Activated gamma-delta T cell treated with Interleukin-2 at 50 U/mL for 16 hours (primary cell): ENCODE measurements at regions not wholly inside any gene's neighbourhood (a gene's known extent, or its start where the extent isn't known, plus 50 kb on each side); places are given as distances from the start of the nearest gene placed in this dataset.

Experiments used
- DNase-seq: peaks from one replicate; pipeline ENCODE4 v3.0.0-alpha.2; 2020

DNA sequence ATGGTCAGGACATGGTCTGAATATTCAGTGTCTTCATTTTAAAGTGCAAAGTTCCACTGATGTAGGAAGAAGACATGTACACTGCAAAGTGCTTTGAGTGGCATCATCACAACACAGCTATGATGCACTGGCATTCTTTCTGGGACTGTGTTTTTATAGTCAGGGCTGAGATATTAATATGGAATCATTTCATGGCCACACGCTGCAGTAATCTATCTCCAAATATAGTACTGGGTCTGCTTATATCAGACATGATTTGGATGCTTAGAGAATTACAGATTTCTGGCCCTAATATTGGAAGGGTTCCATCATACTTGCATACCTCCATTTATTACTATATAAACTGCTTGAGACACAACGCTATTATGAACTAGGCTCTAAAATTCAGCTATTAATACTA is 1170.9 kb downstream of the NLGN4X start:
- no peak for DNase-seq

GRCh38 chrX:5054852-5055251 is 1173.8 kb downstream of the NLGN4X start:
- no peak for DNase-seq

GRCh38 chrX:5051831-5052491 is 1176.7 kb downstream of the NLGN4X start:
- no peak for DNase-seq

- no peak for DNase-seq
Observed at GRCh38 chrX:5042563-5042962, 1186.1 kb downstream of the NLGN4X start.

DNA sequence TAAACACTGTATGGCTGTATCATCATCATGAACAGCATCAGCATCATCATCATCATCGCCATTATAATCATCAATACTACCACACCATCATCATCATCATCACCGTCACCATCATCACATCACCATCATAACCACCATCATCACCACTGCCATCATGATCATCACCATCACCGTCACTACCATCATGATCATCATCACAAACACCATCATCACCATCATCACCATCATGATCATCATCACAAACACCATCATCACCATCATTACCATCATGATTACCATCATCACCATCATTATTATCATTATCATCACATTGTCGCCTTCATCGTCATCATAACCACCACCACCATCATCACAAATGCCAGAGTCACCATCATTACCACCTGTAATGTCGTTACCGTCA is 1196.9 kb downstream of the NLGN4X start:
- DNase-seq: no peak

DNA sequence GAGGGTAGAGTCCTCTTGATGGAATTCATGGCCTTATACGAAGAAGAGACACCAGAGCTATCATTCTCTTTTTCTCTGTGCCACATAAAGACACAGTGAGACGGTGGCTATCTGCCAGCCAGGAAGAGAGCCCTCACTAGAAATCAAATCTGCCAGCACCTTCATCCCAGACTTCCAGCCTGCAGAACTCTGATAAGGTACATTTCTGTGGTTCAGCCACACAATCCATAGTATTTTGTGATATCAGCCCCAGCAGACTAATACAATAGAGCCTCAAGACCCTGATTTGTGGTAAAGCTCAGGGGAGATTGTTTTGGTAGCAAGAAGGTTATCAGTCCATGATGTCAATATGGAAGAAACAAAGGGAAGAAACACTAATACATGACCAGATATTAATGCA is 1213.2 kb downstream of the NLGN4X start:
- no peak for DNase-seq

DNA sequence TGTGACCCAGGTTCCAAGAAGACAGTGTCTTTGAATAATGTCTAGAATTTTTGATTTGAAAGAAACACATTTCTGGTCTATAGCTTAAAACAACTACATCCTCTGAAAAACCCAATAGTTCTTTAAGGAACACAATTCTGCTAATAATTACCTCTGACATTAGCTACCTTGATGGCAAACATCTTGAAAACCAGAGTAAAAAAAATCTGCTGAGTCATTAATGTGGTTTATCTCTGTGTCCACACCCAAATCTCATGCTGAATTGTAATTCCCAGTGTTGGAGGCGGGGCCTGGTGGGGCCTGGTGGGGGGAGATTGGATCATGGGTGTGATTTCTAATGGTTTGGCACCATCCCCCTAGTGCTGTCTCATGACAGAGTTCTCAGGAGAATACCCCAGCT is 1233.8 kb downstream of the NLGN4X start:
- DNase-seq: no peak

GRCh38 chrX:4978613-4979012 is 1250.1 kb downstream of the NLGN4X start:
- DNase-seq: no peak

- no peak for DNase-seq
Observed at GRCh38 chrX:4971646-4972045, 1257.0 kb downstream of the NLGN4X start.

GRCh38 chrX:4964112-4964511 is 1250.7 kb upstream of the PRKX start:
- DNase-seq: no peak

- DNase-seq: no peak
Observed at GRCh38 chrX:4963432-4963831, 1250.0 kb upstream of the PRKX start.

DNA sequence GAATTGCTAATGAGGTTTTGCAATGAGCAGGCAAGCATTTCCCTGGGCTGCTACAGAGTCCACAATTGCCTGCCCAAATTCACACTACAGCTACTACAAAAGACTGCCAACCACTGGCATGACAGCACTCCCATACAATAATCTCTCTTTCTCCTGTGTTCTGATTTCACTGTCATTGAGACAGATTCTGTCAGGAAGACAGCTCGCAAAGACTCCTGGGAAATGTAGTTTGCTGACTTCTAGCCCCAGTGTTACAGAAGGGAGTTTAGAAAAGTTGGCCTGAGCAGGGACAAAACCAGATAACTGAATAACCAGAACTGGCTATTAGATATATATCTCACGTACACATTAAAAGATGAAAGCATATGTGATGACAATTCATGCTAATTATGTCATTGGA is 1231.3 kb upstream of the PRKX start:
- no peak for DNase-seq

DNA sequence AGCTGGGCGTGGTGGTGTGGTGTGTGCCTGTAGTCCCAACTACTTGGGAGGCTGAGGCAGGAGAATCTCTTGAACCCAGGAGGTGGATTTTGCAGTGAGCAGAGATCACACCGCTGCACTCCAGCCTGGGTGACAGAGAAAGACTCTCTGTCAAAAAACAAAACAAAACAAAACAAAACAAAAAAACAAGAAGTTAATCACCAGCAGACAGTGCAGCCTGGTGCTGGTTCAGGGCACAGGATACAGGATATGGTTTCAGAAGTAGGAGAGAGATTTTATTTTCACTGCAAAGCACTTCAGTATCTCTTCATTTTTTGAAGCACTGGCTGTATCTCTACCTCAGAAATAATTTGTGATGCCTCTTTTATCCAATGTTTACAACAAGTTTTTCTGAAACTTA is 1222.9 kb upstream of the PRKX start:
- no peak for DNase-seq

GRCh38 chrX:4935846-4936245 is 1222.4 kb upstream of the PRKX start:
- no peak for DNase-seq

DNA sequence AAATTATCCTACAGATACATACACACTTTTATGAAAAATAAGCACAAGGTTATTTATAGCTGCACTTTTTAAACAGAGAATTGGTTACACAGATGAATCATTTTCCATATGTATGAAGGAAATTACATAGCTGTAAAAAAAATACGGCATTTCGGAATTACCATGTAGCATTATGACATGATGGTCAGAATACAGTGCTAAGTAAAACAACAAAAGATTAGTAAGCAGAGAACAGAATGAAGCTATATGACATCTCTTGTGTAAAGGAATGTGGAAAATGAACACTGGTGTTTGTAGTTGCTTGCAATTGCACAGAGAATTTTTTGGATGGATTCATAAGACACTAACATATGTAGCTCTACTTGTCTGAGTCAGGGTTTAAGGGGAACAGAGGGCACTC is 1222.0 kb upstream of the PRKX start:
- no peak for DNase-seq

GRCh38 chrX:4932790-4933189 is 1219.3 kb upstream of the PRKX start:
- DNase-seq: no peak

- no peak for DNase-seq
Observed at GRCh38 chrX:4930426-4930825, 1217.0 kb upstream of the PRKX start.

DNA sequence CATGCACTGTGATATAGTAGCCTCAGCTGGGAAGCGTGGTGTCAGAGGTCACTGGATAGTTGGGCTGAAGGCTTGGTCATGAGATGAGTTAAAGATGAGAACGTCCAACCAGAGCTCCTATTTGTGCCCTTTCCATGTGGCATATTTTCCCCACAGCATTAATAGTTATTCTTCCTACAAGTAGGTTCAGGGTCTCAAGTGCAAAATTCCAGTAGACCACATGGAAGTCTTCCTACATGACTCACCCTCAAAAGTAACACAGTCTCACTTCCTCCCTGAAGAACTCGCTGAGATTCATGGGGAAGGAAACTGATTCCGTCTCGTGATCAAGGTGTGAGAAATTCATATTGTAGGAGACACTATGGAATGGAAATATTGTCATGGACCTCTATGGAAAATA is 1212.5 kb upstream of the PRKX start:
- DNase-seq: no peak

DNA sequence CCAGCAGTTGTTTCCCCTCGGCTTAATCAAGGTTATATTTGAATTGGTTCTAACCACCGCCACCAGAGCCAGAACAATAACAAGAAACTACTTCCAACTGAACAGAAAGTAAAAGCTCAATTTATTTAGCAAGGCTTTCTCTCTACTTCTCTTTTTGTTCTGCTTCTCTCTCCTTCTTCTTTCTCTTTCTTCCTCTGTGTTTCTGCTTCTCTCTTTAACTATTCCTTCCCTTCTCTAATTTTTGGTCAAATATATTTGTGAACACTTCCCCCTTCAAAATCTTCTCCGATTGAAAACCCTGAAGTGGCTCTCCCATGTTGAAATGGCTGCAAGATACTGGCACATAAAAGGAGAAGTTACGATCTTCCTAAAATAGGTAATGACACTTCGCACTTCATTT is 1195.9 kb upstream of the PRKX start:
- DNase-seq: no peak

DNA sequence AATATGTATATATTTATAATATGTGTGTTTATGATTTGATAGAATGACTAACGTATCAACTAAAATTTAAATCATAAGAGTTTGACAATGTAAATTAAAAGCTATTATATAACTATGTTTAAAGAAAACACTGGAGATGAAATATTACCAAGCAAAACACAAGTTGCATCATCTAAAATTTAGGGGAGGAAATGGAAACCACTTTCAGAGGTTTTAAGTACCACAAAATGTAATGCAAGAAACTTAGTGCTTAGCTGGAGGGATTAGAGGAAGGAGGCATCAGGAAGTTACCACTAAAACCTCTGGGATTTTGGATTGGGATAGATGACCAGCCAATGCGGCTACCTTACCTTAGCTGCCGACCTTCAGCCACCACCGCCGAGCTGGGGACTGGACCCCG is 1192.1 kb upstream of the PRKX start:
- DNase-seq: no peak

DNA sequence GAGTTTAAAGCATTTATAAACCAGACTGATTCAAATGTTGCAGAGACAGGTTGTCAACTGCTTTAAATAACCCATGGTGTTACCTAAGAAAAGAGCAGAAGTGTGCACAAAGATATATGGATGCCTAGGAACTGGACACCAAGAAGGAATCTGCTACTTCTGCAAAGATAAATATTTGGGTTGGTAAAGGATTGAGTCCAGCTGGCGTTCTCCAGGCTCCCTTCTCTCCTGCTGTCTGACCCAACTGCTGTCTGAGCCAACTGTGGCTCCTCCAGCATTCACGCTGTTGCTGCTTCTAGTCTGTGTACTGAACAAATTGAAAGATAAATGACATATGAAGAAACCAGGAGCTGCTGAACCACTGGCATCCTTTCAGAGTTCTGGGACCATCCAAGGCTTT is 1167.8 kb upstream of the PRKX start:
- no peak for DNase-seq

GRCh38 chrX:4878640-4879039 is 1165.2 kb upstream of the PRKX start:
- no peak for DNase-seq

DNA sequence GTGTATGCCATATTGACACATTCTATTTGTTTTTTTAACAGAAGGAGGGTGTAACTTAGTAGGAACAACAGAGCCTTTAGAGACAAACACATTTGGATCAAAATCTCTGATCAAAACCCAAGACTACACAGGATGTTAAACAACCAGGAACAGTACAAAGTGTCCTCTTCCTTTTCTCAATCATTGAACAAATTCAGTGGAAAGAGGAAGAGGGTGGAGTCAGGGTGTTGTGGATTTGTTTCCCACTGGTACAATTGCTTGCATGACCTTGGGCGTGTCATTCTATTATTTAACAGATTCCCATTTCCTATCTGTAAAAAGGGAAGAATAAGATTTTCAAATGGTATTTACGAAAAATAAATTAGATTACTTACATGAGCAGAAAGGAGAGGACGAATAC is 1162.8 kb upstream of the PRKX start:
- DNase-seq: no peak

DNA sequence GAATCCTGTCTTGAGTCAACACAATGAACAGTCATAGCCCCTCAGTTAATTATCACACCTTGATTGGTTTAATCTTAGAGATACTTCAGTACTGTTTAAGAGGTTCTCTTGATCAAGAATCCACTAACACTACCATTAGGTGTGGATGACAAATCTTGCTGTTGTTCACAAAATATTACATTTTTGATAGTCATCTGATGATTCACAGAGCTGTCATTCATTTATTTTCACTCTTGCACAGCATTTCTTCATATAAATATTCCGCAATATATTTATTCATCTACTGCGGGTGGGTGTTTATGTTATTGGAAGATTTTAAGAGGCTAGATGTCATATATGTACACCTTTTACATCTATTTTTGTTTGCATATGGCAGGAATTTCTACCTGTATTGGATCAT is 1138.1 kb upstream of the PRKX start:
- no peak for DNase-seq

DNA sequence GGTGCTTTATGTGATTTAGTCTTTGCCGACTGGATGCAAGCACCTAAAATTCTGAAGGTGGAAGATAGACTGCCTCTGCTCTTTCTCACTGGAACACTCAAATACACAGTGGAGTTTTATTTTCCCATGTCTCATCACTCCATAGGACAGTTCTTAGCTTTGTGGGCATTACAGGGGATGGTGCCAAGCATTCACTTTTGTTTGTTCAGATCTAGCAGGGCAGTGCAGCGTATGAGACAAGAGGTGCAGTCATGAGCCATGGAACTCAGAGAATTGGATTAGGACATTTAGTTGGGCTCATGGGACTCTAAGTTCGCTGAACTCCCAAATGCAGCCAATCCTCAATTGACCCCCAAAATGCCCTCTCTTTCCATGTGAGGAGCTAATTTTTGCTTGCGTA is 1136.9 kb upstream of the PRKX start:
- DNase-seq: no peak

- DNase-seq: no peak
Observed at GRCh38 chrX:4844376-4844775, 1130.9 kb upstream of the PRKX start.
